ENCODE measurements at regions not wholly inside any gene's neighbourhood (a gene's known extent, or its start where the extent isn't known, plus 50 kb on each side); places are given as distances from the start of the nearest gene placed in this dataset.

DNA sequence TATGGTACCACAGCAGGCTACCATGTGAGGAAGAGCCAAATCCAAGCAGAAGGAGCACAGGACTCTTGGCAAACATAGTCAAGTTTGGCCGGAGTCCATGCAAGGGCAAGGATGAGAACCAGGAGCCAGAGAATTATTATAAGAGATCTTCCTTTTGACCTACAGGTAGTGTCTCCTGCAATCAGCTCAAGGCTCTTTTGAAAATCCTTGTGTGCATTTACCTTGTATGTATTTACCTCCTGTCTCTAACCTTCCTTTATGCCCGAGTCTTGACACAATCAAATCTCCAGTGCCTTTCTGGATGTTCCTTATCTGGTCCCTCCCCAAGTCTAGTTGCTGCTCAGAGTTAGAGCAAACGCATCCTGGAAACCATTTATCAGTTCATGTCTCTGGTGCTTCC, 855.0 kb upstream of the CELF4 start:
- Histone ChIP-seq H3K27me3 (ENCODE audit: low read length) (no peaks in the 10 kb centered on the region), H3K27ac (ENCODE audit: low read length) (no peak overlapping the region), H3K4me2 (ENCODE audit: low read length) (no peak overlapping the region), H3K9ac (ENCODE audit: low read length) (no peak overlapping the region), H3K9me3 (ENCODE audit: low read length) (no peaks in the 10 kb centered on the region), H2AFZ (ENCODE audit: low read length) (no peak overlapping the region), H3K9me2 (replicated peaks; ENCODE audit: low read length) (no peaks in the 10 kb centered on the region), H4K20me1 (ENCODE audit: low read length) (no peaks in the 10 kb centered on the region), H3K36me3 (ENCODE audit: low read depth, low read length) (no peaks in the 10 kb centered on the region), H3K79me2 (ENCODE audit: low read length) (no peaks in the 10 kb centered on the region), H3K4me1 (ENCODE audit: insufficient read depth, low read length) (no peaks in the 10 kb centered on the region), H3K4me3 (ENCODE audit: low read length) (no peak overlapping the region), H3F3A (ENCODE audit: low read length, unreplicated experiment) (no peaks in the 10 kb centered on the region)
- ChIA-PET CTCF (no interaction called here), POLR2A (ENCODE audit: unreplicated experiment) (no interaction called here)
- BruUV-seq (replicated peaks), result no TSS peak
- ATAC-seq, result no peak
- no peak for DNase-seq
- TF ChIP-seq EZH2 (IDR thresholded peaks at IDR 0.05; ENCODE audit: low read length, unreplicated experiment) (no peak), EZH2phosphoT487 (IDR thresholded peaks at IDR 0.05; ENCODE audit: borderline replicate concordance, low read length) (no peak), CTCF (conservative IDR thresholded peaks at IDR 0.05; ENCODE audit: low read depth, low read length) (no peak)
- intact Hi-C loops (cut with micrococcal nuclease), result no loop called here

GRCh38 chr18:38415811-38416210, 850.2 kb upstream of the CELF4 start:
- no peaks in the 10 kb centered on the region for H3K9me3 ChIP-seq (ENCODE audit: low read length)
- CTCF ChIA-PET, result no interaction called here
- no peaks in the 10 kb centered on the region for H3K9me2 ChIP-seq (replicated peaks; ENCODE audit: low read length)
- no peak for ATAC-seq
- intact Hi-C loops (cut with micrococcal nuclease), result no loop called here
- no peak for DNase-seq
- H3K9ac ChIP-seq (ENCODE audit: low read length), result no peak overlapping the region
- H3K36me3 ChIP-seq (ENCODE audit: low read depth, low read length), result no peaks in the 10 kb centered on the region
- no peak overlapping the region for H2AFZ ChIP-seq (ENCODE audit: low read length)
- no TSS peak for BruUV-seq (replicated peaks)
- H3K27ac ChIP-seq (ENCODE audit: low read length), result no peak overlapping the region
- TF ChIP-seq CTCF (conservative IDR thresholded peaks at IDR 0.05; ENCODE audit: low read depth, low read length) (no peak), EZH2phosphoT487 (IDR thresholded peaks at IDR 0.05; ENCODE audit: borderline replicate concordance, low read length) (no peak), EZH2 (IDR thresholded peaks at IDR 0.05; ENCODE audit: low read length, unreplicated experiment) (no peak)
- no peaks in the 10 kb centered on the region for H3K4me1 ChIP-seq (ENCODE audit: insufficient read depth, low read length)
- no peaks in the 10 kb centered on the region for H3F3A ChIP-seq (ENCODE audit: low read length, unreplicated experiment)
- no peaks in the 10 kb centered on the region for H3K79me2 ChIP-seq (ENCODE audit: low read length)
- POLR2A ChIA-PET (ENCODE audit: unreplicated experiment), result no interaction called here
- no peaks in the 10 kb centered on the region for H3K27me3 ChIP-seq (ENCODE audit: low read length)
- no peaks in the 10 kb centered on the region for H4K20me1 ChIP-seq (ENCODE audit: low read length)
- no peak overlapping the region for H3K4me2 ChIP-seq (ENCODE audit: low read length)
- no peak overlapping the region for H3K4me3 ChIP-seq (ENCODE audit: low read length)

- no TSS peak for BruUV-seq (replicated peaks)
- no peak overlapping the region for H3K9ac ChIP-seq (ENCODE audit: low read length)
- ChIA-PET CTCF (no interaction called here), POLR2A (ENCODE audit: unreplicated experiment) (no interaction called here)
- TF ChIP-seq CTCF (conservative IDR thresholded peaks at IDR 0.05; ENCODE audit: low read depth, low read length), result no peak
- no peak for TF ChIP-seq EZH2 (IDR thresholded peaks at IDR 0.05; ENCODE audit: low read length, unreplicated experiment)
- no peak for TF ChIP-seq EZH2phosphoT487 (IDR thresholded peaks at IDR 0.05; ENCODE audit: borderline replicate concordance, low read length)
- no peaks in the 10 kb centered on the region for H3K9me2 ChIP-seq (replicated peaks; ENCODE audit: low read length)
- intact Hi-C loops (cut with micrococcal nuclease), result no loop called here
- H3F3A ChIP-seq (ENCODE audit: low read length, unreplicated experiment), result no peaks in the 10 kb centered on the region
- no peaks in the 10 kb centered on the region for H3K36me3 ChIP-seq (ENCODE audit: low read depth, low read length)
- no peaks in the 10 kb centered on the region for H3K4me1 ChIP-seq (ENCODE audit: insufficient read depth, low read length)
- H4K20me1 ChIP-seq (ENCODE audit: low read length), result no peaks in the 10 kb centered on the region
- no peak overlapping the region for H2AFZ ChIP-seq (ENCODE audit: low read length)
- H3K9me3 ChIP-seq (ENCODE audit: low read length), result no peaks in the 10 kb centered on the region
- H3K27ac ChIP-seq (ENCODE audit: low read length), result no peak overlapping the region
- H3K4me3 ChIP-seq (ENCODE audit: low read length), result no peak overlapping the region
- ATAC-seq (no peak), DNase-seq (no peak)
- no peaks in the 10 kb centered on the region for H3K27me3 ChIP-seq (ENCODE audit: low read length)
- H3K79me2 ChIP-seq (ENCODE audit: low read length), result no peaks in the 10 kb centered on the region
- no peak overlapping the region for H3K4me2 ChIP-seq (ENCODE audit: low read length)
Measured at GRCh38 chr18:38413193-38413592, 847.6 kb upstream of the CELF4 start.
